HG02840 (cell line): ENCODE measurements at regions not wholly inside any gene's neighbourhood (a gene's known extent, or its start where the extent isn't known, plus 50 kb on each side); places are given as distances from the start of the nearest gene placed in this dataset.

Experiments
- ATAC-seq: cut with Tn5 transposase; IDR thresholded peaks from one replicate; pipeline ENCODE4 v1.9.1; 2021; ENCODE audit warnings: mild to moderate bottlenecking, moderate library complexity, moderate number of reproducible peaks; ENCODE audit not compliant: unreplicated experiment, low FRiP score

GRCh38 chr6:139644821-139645220 lies 270.4 kb upstream of the CITED2 start:
- ATAC-seq = no peak

GRCh38 chr6:139643986-139644385 lies 269.5 kb upstream of the CITED2 start:
- no peak for ATAC-seq

- no peak for ATAC-seq
Observed at GRCh38 chr6:139642346-139642745, 267.9 kb upstream of the CITED2 start.

GRCh38 chr6:139641376-139641775 lies 266.9 kb upstream of the CITED2 start:
- ATAC-seq = no peak

GRCh38 chr6:139640921-139641320 lies 266.5 kb upstream of the CITED2 start:
- no peak for ATAC-seq

GRCh38 chr6:139640448-139640847 lies 266.0 kb upstream of the CITED2 start:
- peak; percentile 81 for ATAC-seq

- no peak for ATAC-seq
Observed at GRCh38 chr6:139639507-139639906, 265.1 kb upstream of the CITED2 start.

GRCh38 chr6:139638179-139638941 lies 263.9 kb upstream of the CITED2 start:
- no peak for ATAC-seq

GRCh38 chr6:139637766-139638165 lies 263.3 kb upstream of the CITED2 start:
- no peak for ATAC-seq

GRCh38 chr6:139636391-139636790 lies 261.9 kb upstream of the CITED2 start:
- ATAC-seq = no peak

- ATAC-seq = no peak
Observed at GRCh38 chr6:139635401-139636130, 261.1 kb upstream of the CITED2 start.

GRCh38 chr6:139632840-139633239 lies 258.4 kb upstream of the CITED2 start:
- ATAC-seq = no peak

- ATAC-seq = no peak
Observed at GRCh38 chr6:139628270-139628669, 253.8 kb upstream of the CITED2 start.

- ATAC-seq = no peak
Observed at GRCh38 chr6:139627091-139627490, 252.6 kb upstream of the CITED2 start.

- ATAC-seq = no peak
Observed at GRCh38 chr6:139625998-139626975, 251.8 kb upstream of the CITED2 start.

- ATAC-seq = no peak
Observed at GRCh38 chr6:139625081-139625939, 250.9 kb upstream of the CITED2 start.

GRCh38 chr6:139623372-139623771 lies 248.9 kb upstream of the CITED2 start:
- no peak for ATAC-seq

- no peak for ATAC-seq
Observed at GRCh38 chr6:139613496-139613895, 239.0 kb upstream of the CITED2 start.

- no peak for ATAC-seq
Observed at GRCh38 chr6:139612135-139612465, 237.7 kb upstream of the CITED2 start.
